Endothelial cell of umbilical vein (primary cell): ENCODE measurements at regions not wholly inside any gene's neighbourhood (a gene's known extent, or its start where the extent isn't known, plus 50 kb on each side); places are given as distances from the start of the nearest gene placed in this dataset.

ENCODE experiments used
- BruUV-seq: library from RNA; stranded (reverse); fragments of 400-500 nt; replicated peaks from 2 replicates; lab custom pipeline; 2021; lab: Mats Ljungman, UMichigan
- CTCF ChIA-PET: fragments of 300-600, 350-600 bp; sonication (Branson Sonifier 250); formaldehyde crosslinking; loops from one replicate; lab custom pipeline; 2021; ENCODE audit warnings: antibody characterized with exemption, inconsistent platforms; lab: Charles Lee
- POLR2A ChIA-PET: fragments of 300-600, 350-600 bp; sonication (Branson Sonifier 250); formaldehyde crosslinking; loops from one replicate; lab custom pipeline; 2021; ENCODE audit warnings: antibody characterized with exemption, inconsistent platforms; lab: Charles Lee
- DNase-seq: peaks from one replicate; pipeline ENCODE4 v3.0.0-alpha.2; 2011; ENCODE audit warnings: low read depth, low spot score
- FAIRE-seq: peaks from 2 replicates; lab custom pipeline; 2011; peaks lifted over from hg19 to GRCh38; lab: Jason Lieb, UNC
- H2AFZ ChIP-seq: 2 replicates; pipeline ENCODE4 v1.6.0; 2012; ENCODE audit warnings: low read depth, low read length, control low read depth, inconsistent platforms
- H3K27ac ChIP-seq: 2 replicates; pipeline ENCODE4 v1.5.1; 2011; ENCODE audit warnings: low read depth, mild to moderate bottlenecking, control low read depth, low read length, moderate library complexity; ENCODE audit not compliant: insufficient read depth
- H3K27me3 ChIP-seq, 2 experiments: 2 replicates each; pipeline versions ENCODE4 v1.6.0 to v1.6.1; 2011; ENCODE audit warnings: low read length in 2 of 2, mixed read lengths in 1 of 2; ENCODE audit not compliant: control insufficient read depth in 2 of 2, insufficient read depth in 2 of 2
- H3K36me3 ChIP-seq, 2 experiments: 2 replicates in 1 of 2; 3 replicates in 1 of 2; pipeline ENCODE4 v1.5.1; 2011; ENCODE audit warnings: low read length in 2 of 2, mild to moderate bottlenecking in 1 of 2, moderate library complexity in 1 of 2; ENCODE audit not compliant: control insufficient read depth in 2 of 2, insufficient read depth in 2 of 2; ENCODE audit errors: extremely low read depth in 1 of 2
- H3K4me1 ChIP-seq: 3 replicates; pipeline ENCODE4 v1.5.1; 2011; ENCODE audit warnings: mild to moderate bottlenecking, low read length; ENCODE audit not compliant: control insufficient read depth, insufficient read depth; ENCODE audit errors: extremely low read depth
- H3K4me2 ChIP-seq: 2 replicates; pipeline ENCODE4 v1.6.1; 2011; ENCODE audit warnings: low read length, control low read depth, mixed read lengths; ENCODE audit not compliant: insufficient read depth
- H3K4me3 ChIP-seq, 3 experiments: fragments of 200-600 bp in 1 of 3; sonication (generic), shearing (Covaris generic) in 1 of 3; replicated peaks in 1 of 3; 2 replicates each; pipeline ENCODE4 v1.5.1; 2011 to 2016; ENCODE audit warnings: control low read depth in 3 of 3, low read length in 3 of 3, mild to moderate bottlenecking in 2 of 3, inconsistent platforms in 1 of 3, low read depth in 1 of 3, moderate library complexity in 1 of 3; ENCODE audit not compliant: insufficient read depth in 1 of 3
- H3K79me2 ChIP-seq: 2 replicates; pipeline ENCODE4 v1.6.0; 2012; ENCODE audit warnings: low read length, inconsistent platforms; ENCODE audit not compliant: control insufficient read depth, insufficient read depth
- H3K9ac ChIP-seq: replicated peaks from 2 replicates; pipeline ENCODE3; 2011; ENCODE audit warnings: low read length, control low read depth; ENCODE audit not compliant: insufficient read depth; ENCODE audit errors: extremely low read depth
- H3K9me1 ChIP-seq: replicated peaks from 3 replicates; pipeline ENCODE4 v1.6.0; 2011; ENCODE audit warnings: mild to moderate bottlenecking, low read length; ENCODE audit not compliant: control insufficient read depth, insufficient read depth; ENCODE audit errors: extremely low read depth
- H3K9me3 ChIP-seq: replicated peaks from 2 replicates; pipeline ENCODE4 v1.5.1; 2012; ENCODE audit warnings: low read length, inconsistent platforms; ENCODE audit not compliant: control insufficient read depth, insufficient read depth
- H4K20me1 ChIP-seq: replicated peaks from 2 replicates; pipeline ENCODE3; 2011; ENCODE audit warnings: mild to moderate bottlenecking, low read length; ENCODE audit not compliant: control insufficient read depth, insufficient read depth; ENCODE audit errors: extremely low read depth
- EZH2 ChIP-seq: IDR thresholded peaks from 2 replicates; pipeline ENCODE4 v1.6.1; 2012; ENCODE audit warnings: borderline replicate concordance, low read depth, mild to moderate bottlenecking, moderate library complexity, low read length, inconsistent platforms; ENCODE audit not compliant: severe bottlenecking
- FOS ChIP-seq: IDR thresholded peaks from 2 replicates; pipeline ENCODE4 v1.6.1; 2011; ENCODE audit warnings: mild to moderate bottlenecking, low read length, moderate library complexity, borderline replicate concordance; ENCODE audit not compliant: insufficient read depth
- GATA2 ChIP-seq: IDR thresholded peaks from 2 replicates; pipeline ENCODE4 v1.7.0; 2011; ENCODE audit warnings: low read depth, mild to moderate bottlenecking, moderate library complexity, mixed read lengths, low read length; ENCODE audit not compliant: insufficient read length, insufficient read depth
- JUN ChIP-seq: IDR thresholded peaks from 2 replicates; pipeline ENCODE4 v1.6.1; 2011; ENCODE audit warnings: borderline replicate concordance, low read depth; ENCODE audit not compliant: insufficient read length, insufficient read depth
- MYC ChIP-seq: IDR thresholded peaks from one replicate; pipeline ENCODE4 v1.6.1; 2011; ENCODE audit warnings: mild to moderate bottlenecking, low read depth, low read length
- POLR2A ChIP-seq: IDR thresholded peaks from 2 replicates; pipeline ENCODE4 v1.6.1; 2012; ENCODE audit warnings: low read depth, mild to moderate bottlenecking, control low read depth, low read length
- POLR2AphosphoS5 ChIP-seq: IDR thresholded peaks from 2 replicates; pipeline ENCODE4 v1.6.1; 2012; ENCODE audit warnings: low read depth, mild to moderate bottlenecking, control low read depth, low read length, moderate library complexity; ENCODE audit not compliant: insufficient read depth
- dilution Hi-C: fragments of 300-500 bp; cut with MboI; formaldehyde crosslinking; loops from one replicate; pipeline ENCODE4 v1.15.0; 2019; ENCODE audit warnings: low sequenced_read_pairs; ENCODE audit not compliant: extremely low pct_ligation_motif_present
- intact Hi-C: fragments of 100-400 bp; cut with micrococcal nuclease; formaldehyde crosslinking; loops from one replicate; pipeline ENCODE4 v1.10.0; 2022
- TF ChIP-seq, protein P1 (sequence below): IDR thresholded peaks from 2 replicates; pipeline ENCODE4 v1.6.1; 2011; ENCODE audit not compliant: insufficient read depth, insufficient read length
- TF ChIP-seq, protein P2 (sequence below), 2 donors: IDR thresholded peaks; 1 replicate in 1 of 2; 2 replicates in 1 of 2; pipeline ENCODE4 v1.5.1; 2011; ENCODE audit warnings: low read length in 2 of 2, mild to moderate bottlenecking in 2 of 2, moderate library complexity in 2 of 2, control low read depth in 1 of 2, inconsistent platforms in 1 of 2, low read depth in 1 of 2; ENCODE audit not compliant: insufficient read depth in 1 of 2; ENCODE audit errors: extremely low read depth in 1 of 2

DNA sequence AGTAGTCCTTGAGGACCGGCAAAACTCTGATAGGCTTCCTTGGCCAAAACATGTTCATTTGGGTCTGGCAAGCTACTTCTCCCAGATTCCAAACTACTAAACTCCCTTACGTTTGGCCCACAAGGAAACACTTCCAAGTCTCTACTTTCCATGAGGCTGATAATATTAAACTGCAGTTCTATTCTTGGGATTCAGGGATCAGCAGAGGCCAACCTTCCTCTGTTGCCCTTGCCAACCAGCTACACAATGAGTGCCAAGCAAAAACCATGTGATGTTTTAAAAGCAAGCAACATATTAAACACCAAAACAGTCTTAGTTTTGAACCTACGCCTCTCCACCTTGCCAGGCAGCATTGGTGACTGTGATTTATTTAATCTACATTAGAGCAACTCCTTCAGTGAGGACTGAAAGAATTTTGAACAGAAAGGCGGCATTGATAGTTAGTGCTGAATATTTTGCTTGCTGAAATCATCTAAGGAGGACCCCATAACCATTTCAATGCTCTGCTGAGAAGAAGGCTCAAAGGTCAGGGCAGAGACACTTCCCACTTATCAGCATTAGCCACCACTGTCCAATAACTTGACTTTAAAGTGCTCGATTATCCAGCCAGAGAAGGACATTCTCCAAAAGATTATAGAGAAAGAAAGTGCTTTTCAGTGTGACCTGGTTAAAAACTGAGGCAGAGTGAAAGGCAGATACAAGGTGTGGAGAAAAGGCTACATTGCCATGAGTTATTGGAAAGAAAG lies 287.1 kb downstream of the TBC1D4 start:
- peak; percentile 25 for DNase-seq
- BruUV-seq = no TSS peak
- POLR2A ChIA-PET = no interaction called here

More for the DNA sequence above, 287.1 kb downstream of the TBC1D4 start:
- intact Hi-C loops = no loop called here
- no peak overlapping the region for H3K4me2 ChIP-seq
- H3K27ac ChIP-seq = no peak overlapping the region
- H3K27me3 ChIP-seq = no peaks in the 10 kb centered on the region
- H4K20me1 ChIP-seq = no peaks in the 10 kb centered on the region
- H3K79me2 ChIP-seq = no peaks in the 10 kb centered on the region
- no peaks in the 10 kb centered on the region for H3K9me1 ChIP-seq
- no peak overlapping the region for H3K9ac ChIP-seq
- no peaks in the 10 kb centered on the region for H3K9me3 ChIP-seq
- CTCF ChIA-PET = no interaction called here
- no peak overlapping the region for H3K4me3 ChIP-seq
- TF ChIP-seq MYC (no peak), JUN (no peak), EZH2 (no peak), POLR2A (no peak), POLR2AphosphoS5 (no peak), FOS (no peak), GATA2 (no peak)
- TF ChIP-seq, protein P1, sequence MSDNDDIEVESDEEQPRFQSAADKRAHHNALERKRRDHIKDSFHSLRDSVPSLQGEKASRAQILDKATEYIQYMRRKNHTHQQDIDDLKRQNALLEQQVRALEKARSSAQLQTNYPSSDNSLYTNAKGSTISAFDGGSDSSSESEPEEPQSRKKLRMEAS = no peak
- TF ChIP-seq, protein P2, sequence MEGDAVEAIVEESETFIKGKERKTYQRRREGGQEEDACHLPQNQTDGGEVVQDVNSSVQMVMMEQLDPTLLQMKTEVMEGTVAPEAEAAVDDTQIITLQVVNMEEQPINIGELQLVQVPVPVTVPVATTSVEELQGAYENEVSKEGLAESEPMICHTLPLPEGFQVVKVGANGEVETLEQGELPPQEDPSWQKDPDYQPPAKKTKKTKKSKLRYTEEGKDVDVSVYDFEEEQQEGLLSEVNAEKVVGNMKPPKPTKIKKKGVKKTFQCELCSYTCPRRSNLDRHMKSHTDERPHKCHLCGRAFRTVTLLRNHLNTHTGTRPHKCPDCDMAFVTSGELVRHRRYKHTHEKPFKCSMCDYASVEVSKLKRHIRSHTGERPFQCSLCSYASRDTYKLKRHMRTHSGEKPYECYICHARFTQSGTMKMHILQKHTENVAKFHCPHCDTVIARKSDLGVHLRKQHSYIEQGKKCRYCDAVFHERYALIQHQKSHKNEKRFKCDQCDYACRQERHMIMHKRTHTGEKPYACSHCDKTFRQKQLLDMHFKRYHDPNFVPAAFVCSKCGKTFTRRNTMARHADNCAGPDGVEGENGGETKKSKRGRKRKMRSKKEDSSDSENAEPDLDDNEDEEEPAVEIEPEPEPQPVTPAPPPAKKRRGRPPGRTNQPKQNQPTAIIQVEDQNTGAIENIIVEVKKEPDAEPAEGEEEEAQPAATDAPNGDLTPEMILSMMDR (IDR thresholded peaks at IDR 0.05; ENCODE audit: extremely low read depth in 1 of 2, insufficient read depth in 1 of 2, low read depth in 1 of 2, low read length in 2 of 2) = no peak
- no peaks in the 10 kb centered on the region for H3K36me3 ChIP-seq
- dilution Hi-C loops = no loop called here
- no peaks in the 10 kb centered on the region for H3K4me1 ChIP-seq
- no peak overlapping the region for H2AFZ ChIP-seq
- no peak for FAIRE-seq
